Naive thymus-derived CD4-positive, alpha-beta T cell (primary cell): ENCODE measurements at regions not wholly inside any gene's neighbourhood (a gene's known extent, or its start where the extent isn't known, plus 50 kb on each side); places are given as distances from the start of the nearest gene placed in this dataset.

Experiments
- ATAC-seq: fragments of 150-1000 bp; cut with Tn5 transposase; 2 replicates; pipeline ENCODE4 v1.10.0; 2021; ENCODE audit warnings: mild to moderate bottlenecking, moderate library complexity
- CTCF ChIA-PET: fragments of 350-600 bp; sonication (Branson Sonifier 250); formaldehyde crosslinking; loops from one replicate; lab custom pipeline; 2021; ENCODE audit warnings: antibody characterized with exemption; lab: Charles Lee
- POLR2A ChIA-PET: fragments of 350-600 bp; sonication (Branson Sonifier 250); formaldehyde crosslinking; loops from one replicate; lab custom pipeline; 2021; ENCODE audit warnings: antibody characterized with exemption, inconsistent platforms; lab: Charles Lee
- DNase-seq, 9 donors: peaks; one replicate each; pipeline versions ENCODE4 v3.0.0 to v3.0.0-alpha.2; 2020 to 2022; ENCODE audit warnings: mixed read lengths in 1 of 9
- H3K27ac ChIP-seq: one replicate; pipeline ENCODE4 v1.7.0; 2013; ENCODE audit warnings: mild to moderate bottlenecking, low read depth, low read length, moderate library complexity
- H3K27me3 ChIP-seq, 2 donors: one replicate each; pipeline ENCODE4 v1.7.0; 2013; ENCODE audit warnings: low read length in 2 of 2, mild to moderate bottlenecking in 2 of 2, moderate library complexity in 2 of 2; ENCODE audit not compliant: control insufficient read depth in 2 of 2, insufficient read depth in 2 of 2
- H3K36me3 ChIP-seq, 3 experiments: 1 replicate in 2 of 3; 2 replicates in 1 of 3; pipeline ENCODE4 v1.7.0; 2013; ENCODE audit warnings: low read length in 3 of 3, mild to moderate bottlenecking in 3 of 3, moderate library complexity in 1 of 3; ENCODE audit not compliant: insufficient read depth in 3 of 3, control insufficient read depth in 2 of 3
- H3K4me1 ChIP-seq, 2 donors: one replicate each; pipeline ENCODE4 v1.7.0; 2013; ENCODE audit warnings: low read length in 2 of 2, mild to moderate bottlenecking in 2 of 2, moderate library complexity in 1 of 2; ENCODE audit not compliant: control insufficient read depth in 2 of 2, insufficient read depth in 2 of 2
- H3K4me3 ChIP-seq: 2 replicates; pipeline ENCODE4 v1.7.0; 2013; ENCODE audit warnings: mild to moderate bottlenecking, low read length
- H3K9me3 ChIP-seq, 3 experiments: 1 replicate in 2 of 3; 2 replicates in 1 of 3; pipeline ENCODE4 v1.7.0; 2013; ENCODE audit warnings: low read length in 3 of 3; ENCODE audit not compliant: control insufficient read depth in 2 of 3
- H3K27ac Mint-ChIP-seq, 9 donors: one replicate each; pipeline ENCODE4 v1.8.0; 2020 to 2022; ENCODE audit warnings: mixed read lengths in 9 of 9, mild to moderate bottlenecking in 8 of 9, moderate library complexity in 5 of 9, inconsistent platforms in 2 of 9
- H3K27me3 Mint-ChIP-seq, 5 donors: one replicate each; pipeline ENCODE4 v1.8.0; 2021 to 2022; ENCODE audit warnings: mixed read lengths in 5 of 5, mild to moderate bottlenecking in 1 of 5
- H3K36me3 Mint-ChIP-seq, 5 donors: one replicate each; pipeline ENCODE4 v1.8.0; 2020 to 2022; ENCODE audit warnings: mixed read lengths in 5 of 5, mild to moderate bottlenecking in 3 of 5, inconsistent platforms in 1 of 5
- H3K4me1 Mint-ChIP-seq, 7 donors: one replicate each; pipeline ENCODE4 v1.8.0; 2020 to 2022; ENCODE audit warnings: mixed read lengths in 7 of 7, mild to moderate bottlenecking in 3 of 7, inconsistent platforms in 1 of 7
- H3K4me3 Mint-ChIP-seq, 10 donors: one replicate each; pipeline ENCODE4 v1.8.0; 2020 to 2022; ENCODE audit warnings: mild to moderate bottlenecking in 10 of 10, mixed read lengths in 10 of 10, moderate library complexity in 6 of 10, inconsistent platforms in 2 of 10
- H3K9me3 Mint-ChIP-seq, 11 donors: one replicate each; pipeline ENCODE4 v1.8.0; 2020 to 2022; ENCODE audit warnings: mixed read lengths in 11 of 11, mild to moderate bottlenecking in 4 of 11, inconsistent platforms in 1 of 11, moderate library complexity in 1 of 11
- intact Hi-C, 2 donors: fragments of 100-400 bp; cut with micrococcal nuclease; formaldehyde crosslinking; loops; one replicate each; pipeline ENCODE4 v1.15.1; 2023

- no peaks in the 10 kb centered on the region for H3K4me1 Mint-ChIP-seq
- H3K27me3 Mint-ChIP-seq, result peaks cover 0 to 7% (median 6%) of the 10 kb centered on the region in 5 donors
- POLR2A ChIA-PET, result no interaction called here
- no peak for ATAC-seq
- DNase-seq, result no peak
- Histone ChIP-seq H3K9me3 (no peaks in the 10 kb centered on the region), H3K4me1 (no peaks in the 10 kb centered on the region), H3K27ac (no peak overlapping the region), H3K4me3 (no peak overlapping the region), H3K27me3 (no peaks in the 10 kb centered on the region), H3K36me3 (no peaks in the 10 kb centered on the region)
- H3K9me3 Mint-ChIP-seq, result peaks cover 0 to 6% (median 2%) of the 10 kb centered on the region in 11 donors
- CTCF ChIA-PET, result no interaction called here
- intact Hi-C loops, result no loop called here
- no peak overlapping the region for H3K4me3 Mint-ChIP-seq
- H3K27ac Mint-ChIP-seq, result no peak overlapping the region
- no peaks in the 10 kb centered on the region for H3K36me3 Mint-ChIP-seq
Measured at GRCh38 chr7:33842150-33842549, 63.2 kb upstream of the BMPER start.

GRCh38 chr7:33845991-33846509 is 59.3 kb upstream of the BMPER start:
- no peaks in the 10 kb centered on the region for H3K9me3 ChIP-seq
- intact Hi-C loops, result no loop called here
- Mint-ChIP-seq H3K4me3 (no peak overlapping the region), H3K27me3 (peaks cover 0 to 15% (median 5%) of the 10 kb centered on the region in 5 donors), H3K27ac (no peak overlapping the region), H3K4me1 (no peaks in the 10 kb centered on the region), H3K9me3 (peaks cover 0 to 6% (median 2%) of the 10 kb centered on the region in 11 donors), H3K36me3 (no peaks in the 10 kb centered on the region)
- DNase-seq, result no peak
- CTCF ChIA-PET, result no interaction called here
- ATAC-seq, result no peak
- H3K36me3 ChIP-seq, result no peaks in the 10 kb centered on the region
- POLR2A ChIA-PET, result no interaction called here
- no peaks in the 10 kb centered on the region for H3K4me1 ChIP-seq
- no peaks in the 10 kb centered on the region for H3K27me3 ChIP-seq
- H3K27ac ChIP-seq, result no peak overlapping the region
- H3K4me3 ChIP-seq, result no peak overlapping the region

DNA sequence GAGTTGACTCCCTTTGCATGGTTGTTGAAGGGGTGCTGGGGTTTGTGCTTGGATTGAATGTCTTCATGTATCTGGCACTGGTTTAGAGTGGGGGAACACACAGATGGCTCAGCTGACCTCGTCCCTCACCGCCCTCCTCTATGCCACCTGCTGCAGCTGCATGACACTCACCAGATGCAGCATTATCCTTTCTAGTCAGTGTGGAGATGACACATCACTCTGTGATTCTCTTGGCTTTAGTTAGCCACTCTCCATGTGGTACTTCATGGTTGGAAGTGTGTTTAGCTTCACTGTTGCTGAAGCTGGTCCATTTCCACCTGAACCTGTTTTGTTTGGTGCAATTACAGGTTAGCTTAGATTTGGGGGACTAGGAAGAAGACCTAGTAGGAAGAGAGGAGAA is 56.3 kb upstream of the BMPER start:
- H3K27me3 ChIP-seq, result no peaks in the 10 kb centered on the region
- ATAC-seq, result no peak
- no peaks in the 10 kb centered on the region for H3K36me3 ChIP-seq
- no peaks in the 10 kb centered on the region for H3K4me1 ChIP-seq
- intact Hi-C loops, result no loop called here
- no peak for DNase-seq
- H3K27ac Mint-ChIP-seq, result no peak overlapping the region
- no peaks in the 10 kb centered on the region for H3K4me1 Mint-ChIP-seq
- ChIA-PET POLR2A (no interaction called here), CTCF (interaction anchor here (0.5 kb wide), 1 partner anchor 666 kb away, joined by 5 read pairs; no protein-coding TSS in a partner anchor)
- peaks cover 0 to 17% (median 12%) of the 10 kb centered on the region in 5 donors for H3K27me3 Mint-ChIP-seq
- no peak overlapping the region for H3K4me3 ChIP-seq
- no peak overlapping the region for H3K4me3 Mint-ChIP-seq
- H3K27ac ChIP-seq, result no peak overlapping the region
- peaks cover 0 to 5% (median 1%) of the 10 kb centered on the region in 11 donors for H3K9me3 Mint-ChIP-seq
- H3K9me3 ChIP-seq, result no peaks in the 10 kb centered on the region
- H3K36me3 Mint-ChIP-seq, result no peaks in the 10 kb centered on the region

- Histone ChIP-seq H3K4me1 (no peaks in the 10 kb centered on the region), H3K27me3 (no peaks in the 10 kb centered on the region), H3K4me3 (no peak overlapping the region), H3K36me3 (no peaks in the 10 kb centered on the region), H3K27ac (no peak overlapping the region), H3K9me3 (no peaks in the 10 kb centered on the region)
- ATAC-seq (no peak), DNase-seq (no peak)
- H3K36me3 Mint-ChIP-seq, result no peaks in the 10 kb centered on the region
- intact Hi-C loops, result no loop called here
- H3K9me3 Mint-ChIP-seq, result peaks cover 0 to 5% (median 0%) of the 10 kb centered on the region in 11 donors
- no peaks in the 10 kb centered on the region for H3K4me1 Mint-ChIP-seq
- CTCF ChIA-PET, result interaction anchor here (0.5 kb wide), 1 partner anchor 1179 kb away, joined by 4 read pairs; no protein-coding TSS in a partner anchor
- no peak overlapping the region for H3K4me3 Mint-ChIP-seq
- H3K27ac Mint-ChIP-seq, result no peak overlapping the region
- peaks cover 0 to 22% (median 12%) of the 10 kb centered on the region in 5 donors for H3K27me3 Mint-ChIP-seq
- POLR2A ChIA-PET, result no interaction called here
Measured at GRCh38 chr7:33849971-33850559, 55.3 kb upstream of the BMPER start.

DNA sequence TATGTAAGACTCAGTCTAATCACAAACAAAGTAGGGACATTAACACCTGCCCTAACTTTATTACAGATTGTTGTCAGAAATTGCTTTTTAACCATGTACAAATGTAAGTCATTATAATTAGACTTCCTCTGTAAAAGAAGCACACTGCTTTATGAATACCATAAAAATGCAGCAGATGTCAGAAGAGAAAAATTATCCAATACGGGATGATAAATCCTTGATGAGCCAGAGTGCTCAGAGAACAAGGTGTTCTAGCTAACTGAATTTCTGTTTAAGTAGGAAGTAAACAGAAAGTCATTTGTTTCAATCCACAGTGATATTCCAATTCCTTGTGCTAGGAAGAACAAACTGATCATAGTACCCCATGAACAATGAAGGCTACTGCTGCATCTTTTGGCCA is 54.6 kb upstream of the BMPER start:
- H3K9me3 ChIP-seq, result no peaks in the 10 kb centered on the region
- no peaks in the 10 kb centered on the region for H3K27me3 ChIP-seq
- ChIA-PET CTCF (no interaction called here), POLR2A (no interaction called here)
- H3K4me3 ChIP-seq, result no peak overlapping the region
- Mint-ChIP-seq H3K27ac (no peak overlapping the region), H3K9me3 (peaks cover 0 to 5% (median 0%) of the 10 kb centered on the region in 11 donors), H3K4me3 (no peak overlapping the region), H3K36me3 (no peaks in the 10 kb centered on the region), H3K27me3 (peaks cover 0 to 22% (median 12%) of the 10 kb centered on the region in 5 donors), H3K4me1 (no peaks in the 10 kb centered on the region)
- no peaks in the 10 kb centered on the region for H3K36me3 ChIP-seq
- intact Hi-C loops, result no loop called here
- H3K27ac ChIP-seq, result no peak overlapping the region
- H3K4me1 ChIP-seq, result no peaks in the 10 kb centered on the region
- ATAC-seq (no peak), DNase-seq (no peak)

- Mint-ChIP-seq H3K36me3 (no peaks in the 10 kb centered on the region), H3K4me3 (no peak overlapping the region), H3K27me3 (peaks cover 0 to 26% (median 12%) of the 10 kb centered on the region in 5 donors), H3K4me1 (no peaks in the 10 kb centered on the region), H3K27ac (peak overlapping the region in 1 of 9 donors; percentile 37), H3K9me3 (peaks cover 0 to 5% (median 0%) of the 10 kb centered on the region in 11 donors)
- no peaks in the 10 kb centered on the region for H3K36me3 ChIP-seq
- no peaks in the 10 kb centered on the region for H3K27me3 ChIP-seq
- DNase-seq, result no peak
- no peak overlapping the region for H3K27ac ChIP-seq
- intact Hi-C loops, result no loop called here
- no peak for ATAC-seq
- POLR2A ChIA-PET, result no interaction called here
- CTCF ChIA-PET, result no interaction called here
- no peaks in the 10 kb centered on the region for H3K9me3 ChIP-seq
- no peak overlapping the region for H3K4me3 ChIP-seq
- H3K4me1 ChIP-seq, result no peaks in the 10 kb centered on the region
Measured at GRCh38 chr7:33852838-33853237, 52.5 kb upstream of the BMPER start.
